SK-N-MC (cell line): ENCODE measurements at regions not wholly inside any gene's neighbourhood (a gene's known extent, or its start where the extent isn't known, plus 50 kb on each side); places are given as distances from the start of the nearest gene placed in this dataset.

Experiments
- EZH2 ChIP-seq: fragments of 200-600 bp; sonication (generic); IDR thresholded peaks from one replicate; pipeline ENCODE4 v1.6.1; 2017; ENCODE audit warnings: antibody characterized with exemption
- POLR2AphosphoS5 ChIP-seq: IDR thresholded peaks from 2 replicates; pipeline ENCODE4 v1.6.1; 2012; ENCODE audit warnings: mild to moderate bottlenecking, low read depth, low read length, borderline replicate concordance

DNA sequence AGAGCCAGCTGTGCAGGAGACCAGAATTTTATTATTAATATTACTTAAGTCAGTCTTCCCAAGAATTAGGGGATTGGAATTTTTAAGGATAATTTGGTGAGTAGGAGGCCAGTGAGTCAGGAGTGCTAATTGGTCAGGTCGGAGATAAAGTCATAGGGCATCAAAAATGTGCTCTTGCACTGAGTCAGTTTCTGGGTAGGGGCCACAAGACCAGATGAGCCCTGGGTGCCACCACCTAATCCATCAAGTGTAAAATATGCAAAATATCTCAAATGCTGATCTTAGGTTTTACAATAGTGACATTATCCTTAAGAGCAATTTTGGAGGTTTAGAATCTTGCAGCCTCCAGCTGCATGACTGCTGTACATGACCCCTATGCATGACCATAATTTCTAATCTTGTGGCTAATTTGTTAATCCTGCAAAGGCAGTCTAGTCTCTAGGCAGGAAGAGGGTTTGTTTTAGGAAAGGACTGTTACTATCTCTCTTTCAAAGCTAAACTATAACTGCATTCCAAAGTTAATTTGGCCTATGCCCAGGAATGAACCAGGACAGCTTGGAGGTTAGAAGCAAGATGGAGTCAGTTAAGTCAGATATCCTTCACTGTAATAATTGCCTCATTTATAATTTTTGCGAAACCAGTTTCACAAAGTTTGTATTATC lies 215.9 kb downstream of the RNF152 start:
- TF ChIP-seq EZH2 (no peak), POLR2AphosphoS5 (no peak)
